H1 (cell line): ENCODE measurements at regions not wholly inside any gene's neighbourhood (a gene's known extent, or its start where the extent isn't known, plus 50 kb on each side); places are given as distances from the start of the nearest gene placed in this dataset.

Experiments
- CTCF ChIA-PET: fragments of 300-600 bp; sonication (Branson Sonifier 250); formaldehyde crosslinking; loops from one replicate; lab custom pipeline; 2021; ENCODE audit not compliant: partially characterized antibody; lab: Charles Lee
- POLR2A ChIA-PET: fragments of 300-600 bp; sonication (Branson Sonifier 250); formaldehyde crosslinking; loops from one replicate; lab custom pipeline; 2021; ENCODE audit warnings: inconsistent platforms; ENCODE audit not compliant: partially characterized antibody; lab: Charles Lee
- DNase-seq, 2 experiments: peaks; one replicate each; pipeline versions ENCODE4 v3.0.0 to v3.0.0-alpha.2; 2010 to 2022; ENCODE audit warnings: low spot score in 2 of 2, low read depth in 1 of 2, mixed read lengths in 1 of 2
- FAIRE-seq: peaks from 2 replicates; lab custom pipeline; 2011; peaks lifted over from hg19 to GRCh38; lab: Jason Lieb, UNC
- H2AFZ ChIP-seq: 2 replicates; pipeline ENCODE4 v1.8.1; 2012; ENCODE audit warnings: low read length, inconsistent platforms
- H2AK5ac ChIP-seq: 2 replicates; pipeline ENCODE4 v1.6.1; 2013; ENCODE audit warnings: low read depth, low read length
- H2BK120ac ChIP-seq: replicated peaks from 2 replicates; pipeline ENCODE3; 2013; ENCODE audit warnings: low read depth, low read length, inconsistent platforms
- H2BK12ac ChIP-seq: 2 replicates; pipeline ENCODE4 v1.6.1; 2013; ENCODE audit warnings: low read depth, low read length
- H2BK15ac ChIP-seq: 2 replicates; pipeline ENCODE4 v1.6.1; 2013; ENCODE audit warnings: low read length
- H2BK20ac ChIP-seq: 2 replicates; pipeline ENCODE4 v1.6.1; 2013; ENCODE audit warnings: low read length
- H2BK5ac ChIP-seq: 2 replicates; pipeline ENCODE4 v1.6.1; 2013; ENCODE audit warnings: low read depth, low read length
- H3K14ac ChIP-seq: 2 replicates; pipeline ENCODE4 v1.6.1; 2013; ENCODE audit warnings: inconsistent platforms; ENCODE audit not compliant: insufficient read length
- H3K18ac ChIP-seq: 2 replicates; pipeline ENCODE4 v1.6.1; 2013; ENCODE audit warnings: low read length; ENCODE audit errors: extremely low read depth
- H3K23ac ChIP-seq: 2 replicates; pipeline ENCODE4 v1.6.1; 2013; ENCODE audit warnings: inconsistent platforms; ENCODE audit not compliant: insufficient read length
- H3K23me2 ChIP-seq: 2 replicates; pipeline ENCODE4 v1.6.1; 2013; ENCODE audit warnings: low read depth, low read length
- H3K27ac ChIP-seq: 2 replicates; pipeline ENCODE4 v1.6.1; 2011; ENCODE audit warnings: low read depth, low read length, inconsistent platforms
- H3K27me3 ChIP-seq, 4 experiments: replicated peaks in 1 of 4; 1 replicate in 1 of 4; 2 replicates in 3 of 4; pipeline versions ENCODE4 v1.6.1 to v1.8.1; 2011 to 2013; ENCODE audit warnings: low read length in 3 of 4, mild to moderate bottlenecking in 3 of 4, inconsistent platforms in 2 of 4, mixed read lengths in 2 of 4, moderate library complexity in 1 of 4; ENCODE audit not compliant: control insufficient read depth in 3 of 4, insufficient read depth in 3 of 4; ENCODE audit errors: extremely low read depth in 1 of 4
- H3K36me3 ChIP-seq, 4 experiments: 2 replicates each; pipeline versions ENCODE4 v1.6.1 to v1.8.1; 2011 to 2013; ENCODE audit warnings: mild to moderate bottlenecking in 4 of 4, low read length in 3 of 4, moderate library complexity in 2 of 4, control low read depth in 1 of 4, inconsistent platforms in 1 of 4; ENCODE audit not compliant: insufficient read depth in 4 of 4, control insufficient read depth in 2 of 4
- H3K4ac ChIP-seq: replicated peaks from 2 replicates; pipeline ENCODE3; 2013; ENCODE audit warnings: low read length, low read depth, mixed read lengths, inconsistent platforms; ENCODE audit not compliant: insufficient read length
- H3K4me1 ChIP-seq, 4 experiments: replicated peaks in 1 of 4; 1 replicate in 1 of 4; 2 replicates in 3 of 4; pipeline versions ENCODE4 v1.6.1 to v1.8.1; 2011 to 2013; ENCODE audit warnings: low read length in 3 of 4, inconsistent platforms in 2 of 4, mixed read lengths in 1 of 4; ENCODE audit not compliant: insufficient read depth in 4 of 4, control insufficient read depth in 3 of 4
- H3K4me2 ChIP-seq, 2 experiments: 2 replicates each; pipeline versions ENCODE4 v1.6.1 to v1.8.1; 2011 to 2013; ENCODE audit warnings: low read depth in 2 of 2, low read length in 2 of 2, control low read depth in 1 of 2, inconsistent platforms in 1 of 2, mild to moderate bottlenecking in 1 of 2; ENCODE audit not compliant: insufficient read depth in 1 of 2
- H3K4me3 ChIP-seq, 4 experiments: fragments of 200-600, 300-600 bp in 1 of 4; sonication (generic), shearing (Covaris generic), sonication (Bioruptor Twin) in 1 of 4; 2 replicates each; pipeline versions ENCODE4 v1.5.1 to v1.8.1; 2011 to 2016; ENCODE audit warnings: low read length in 4 of 4, low read depth in 3 of 4, control low read depth in 2 of 4, inconsistent platforms in 2 of 4, mild to moderate bottlenecking in 2 of 4, mixed read lengths in 1 of 4, moderate library complexity in 1 of 4; ENCODE audit not compliant: insufficient read depth in 2 of 4; ENCODE audit errors: extremely low read depth in 1 of 4
- H3K56ac ChIP-seq: replicated peaks from 2 replicates; pipeline ENCODE3; 2013; ENCODE audit warnings: low read depth, mild to moderate bottlenecking, mixed read lengths, low read length, inconsistent platforms; ENCODE audit not compliant: insufficient read length
- H3K79me1 ChIP-seq: 2 replicates; pipeline ENCODE4 v1.6.1; 2013; ENCODE audit warnings: low read depth, low read length, control low read depth
- H3K79me2 ChIP-seq, 2 experiments: 2 replicates each; pipeline versions ENCODE4 v1.6.1 to v1.8.1; 2012 to 2013; ENCODE audit warnings: low read length in 2 of 2, mild to moderate bottlenecking in 2 of 2, inconsistent platforms in 1 of 2; ENCODE audit not compliant: insufficient read depth in 2 of 2, control insufficient read depth in 1 of 2
- H3K9ac ChIP-seq, 4 experiments: replicated peaks in 1 of 4; 1 replicate in 1 of 4; 2 replicates in 3 of 4; pipeline versions ENCODE4 v1.6.1 to v1.8.1; 2011 to 2013; ENCODE audit warnings: low read depth in 3 of 4, low read length in 3 of 4, control low read depth in 2 of 4, mild to moderate bottlenecking in 2 of 4, moderate library complexity in 2 of 4, inconsistent platforms in 1 of 4; ENCODE audit errors: extremely low read depth in 1 of 4
- H3K9me3 ChIP-seq, 2 experiments: 2 replicates each; pipeline versions ENCODE4 v1.6.1 to v1.8.1; 2012 to 2013; ENCODE audit warnings: mild to moderate bottlenecking in 2 of 2, moderate library complexity in 2 of 2, control low read depth in 1 of 2, inconsistent platforms in 1 of 2, low read depth in 1 of 2, low read length in 1 of 2, mixed read lengths in 1 of 2; ENCODE audit not compliant: insufficient read depth in 2 of 2
- H4K20me1 ChIP-seq, 2 experiments: replicated peaks in 1 of 2; 2 replicates each; pipeline versions ENCODE3 to v1.8.1; 2011 to 2013; ENCODE audit warnings: inconsistent platforms in 2 of 2, low read length in 2 of 2, mild to moderate bottlenecking in 1 of 2; ENCODE audit not compliant: insufficient read depth in 2 of 2, control insufficient read depth in 1 of 2
- H4K5ac ChIP-seq: 2 replicates; pipeline ENCODE4 v1.6.1; 2013; ENCODE audit warnings: low read length, low read depth, mixed read lengths, inconsistent platforms; ENCODE audit not compliant: insufficient read length
- H4K8ac ChIP-seq: 2 replicates; pipeline ENCODE4 v1.8.0; 2013; ENCODE audit warnings: mild to moderate bottlenecking, moderate library complexity, low read length, inconsistent platforms; ENCODE audit not compliant: insufficient read depth; ENCODE audit errors: extremely low read depth
- H4K91ac ChIP-seq: replicated peaks from 2 replicates; pipeline ENCODE3; 2013; ENCODE audit warnings: low read length, mixed read lengths, inconsistent platforms; ENCODE audit not compliant: insufficient read length
- CHD1 ChIP-seq: IDR thresholded peaks from 2 replicates; pipeline ENCODE4 v1.6.1; 2012; ENCODE audit warnings: low read depth, low read length, improper control_type of control experiment
- CHD2 ChIP-seq: IDR thresholded peaks from 2 replicates; pipeline ENCODE4 v1.6.1; 2012; ENCODE audit warnings: low read length, improper control_type of control experiment
- HDAC6 ChIP-seq: IDR thresholded peaks from one replicate; pipeline ENCODE4 v1.7.1; 2012; ENCODE audit warnings: low read depth, mild to moderate bottlenecking, inconsistent platforms, low read length, moderate library complexity
- POLR2AphosphoS5 ChIP-seq: IDR thresholded peaks from 2 replicates; pipeline ENCODE4 v1.6.1; 2011; ENCODE audit warnings: low read depth, low read length
- SIX5 ChIP-seq: IDR thresholded peaks from 2 replicates; pipeline ENCODE4 v1.6.1; 2011; ENCODE audit warnings: mild to moderate bottlenecking, low read depth, low read length
- SP2 ChIP-seq: IDR thresholded peaks from 2 replicates; pipeline ENCODE4 v1.6.1; 2012; ENCODE audit warnings: mild to moderate bottlenecking, low read length, inconsistent platforms
- WGBS, 2 experiments: shearing (Covaris generic) in 1 of 2; methylation state at CpG; one replicate each; pipeline versions ENCODE4 v1.1.6 to v1.1.7; 2013 to 2015; ENCODE audit warnings: low lambda C conversion rate in 2 of 2, mixed read lengths in 2 of 2, inconsistent platforms in 1 of 2, low coverage in 1 of 2, missing lambda C conversion rate in 1 of 2; ENCODE audit not compliant: insufficient replicate concordance in 2 of 2, insufficient coverage in 1 of 2, insufficient read length in 1 of 2; ENCODE audit errors: extremely low coverage in 1 of 2, missing lambda C conversion rate in 1 of 2; 5-methylcytosine and 5-hydroxymethylcytosine counted together

DNA sequence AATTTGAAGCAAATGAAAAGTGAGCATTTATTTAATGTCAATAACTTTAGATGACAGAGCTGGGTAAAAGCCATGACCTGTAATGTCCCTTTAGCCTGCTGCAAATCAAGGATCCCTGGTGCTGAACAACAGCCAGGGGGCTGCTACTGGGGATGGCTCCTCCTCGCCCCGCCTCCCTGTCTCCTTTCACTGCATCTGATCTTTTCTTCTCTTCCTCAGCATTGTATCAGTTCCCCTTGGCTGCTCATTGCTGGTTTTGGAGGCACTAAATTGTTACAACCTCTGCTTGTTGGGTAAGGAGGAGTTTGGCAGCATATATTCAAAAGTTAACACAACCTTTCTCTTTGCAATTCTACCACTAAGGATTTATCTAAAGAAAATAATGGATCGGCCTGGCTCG lies 236.3 kb upstream of the ID2 start:
- H4K20me1 ChIP-seq, result no peaks in the 10 kb centered on the region
- no peak for TF ChIP-seq CHD1
- TF ChIP-seq CHD2, result no peak
- TF ChIP-seq SP2, result no peak
- TF ChIP-seq HDAC6, result no peak
- no peak for TF ChIP-seq POLR2AphosphoS5
- no peak for TF ChIP-seq SIX5
- H3K27ac ChIP-seq, result no peak overlapping the region
- no peaks in the 10 kb centered on the region for H3K23me2 ChIP-seq
- FAIRE-seq (no peak), DNase-seq (no peak)
- H3K18ac ChIP-seq, result no peak overlapping the region
- no peak overlapping the region for H2AFZ ChIP-seq
- no peak overlapping the region for H4K91ac ChIP-seq
- H3K79me1 ChIP-seq, result no peaks in the 10 kb centered on the region
- H3K9me3 ChIP-seq, result no peaks in the 10 kb centered on the region
- H2BK20ac ChIP-seq, result no peak overlapping the region
- no peaks in the 10 kb centered on the region for H3K27me3 ChIP-seq
- no peak overlapping the region for H3K14ac ChIP-seq
- no peak overlapping the region for H2AK5ac ChIP-seq
- no peak overlapping the region for H3K23ac ChIP-seq
- no peaks in the 10 kb centered on the region for H3K79me2 ChIP-seq
- WGBS, 2 experiments, result 52% methylated on average over 4 of the region's 4 CpGs; no CpG with 5 or more reads in 1 of the 2 experiments
- H3K4me3 ChIP-seq, result no peak overlapping the region
- H2BK12ac ChIP-seq, result no peak overlapping the region
- CTCF ChIA-PET, result interaction anchor here (0.7 kb wide), 1 partner anchor 80 kb away, joined by 3 read pairs; no protein-coding TSS in a partner anchor
- POLR2A ChIA-PET, result no interaction called here
- H4K5ac ChIP-seq, result no peak overlapping the region
- no peak overlapping the region for H2BK120ac ChIP-seq
- H3K36me3 ChIP-seq, result no peaks in the 10 kb centered on the region
- no peaks in the 10 kb centered on the region; a peak in 1 of 7 replicates for H3K4me1 ChIP-seq
- H2BK15ac ChIP-seq, result no peak overlapping the region
- no peak overlapping the region for H4K8ac ChIP-seq
- no peak overlapping the region for H3K4ac ChIP-seq
- H3K9ac ChIP-seq, result no peak overlapping the region
- no peak overlapping the region for H3K4me2 ChIP-seq
- no peak overlapping the region for H2BK5ac ChIP-seq
- H3K56ac ChIP-seq, result no peak overlapping the region
